ENCODE measurements at regions not wholly inside any gene's neighbourhood (a gene's known extent, or its start where the extent isn't known, plus 50 kb on each side); places are given as distances from the start of the nearest gene placed in this dataset.

- TF ChIP-seq, protein P1, sequence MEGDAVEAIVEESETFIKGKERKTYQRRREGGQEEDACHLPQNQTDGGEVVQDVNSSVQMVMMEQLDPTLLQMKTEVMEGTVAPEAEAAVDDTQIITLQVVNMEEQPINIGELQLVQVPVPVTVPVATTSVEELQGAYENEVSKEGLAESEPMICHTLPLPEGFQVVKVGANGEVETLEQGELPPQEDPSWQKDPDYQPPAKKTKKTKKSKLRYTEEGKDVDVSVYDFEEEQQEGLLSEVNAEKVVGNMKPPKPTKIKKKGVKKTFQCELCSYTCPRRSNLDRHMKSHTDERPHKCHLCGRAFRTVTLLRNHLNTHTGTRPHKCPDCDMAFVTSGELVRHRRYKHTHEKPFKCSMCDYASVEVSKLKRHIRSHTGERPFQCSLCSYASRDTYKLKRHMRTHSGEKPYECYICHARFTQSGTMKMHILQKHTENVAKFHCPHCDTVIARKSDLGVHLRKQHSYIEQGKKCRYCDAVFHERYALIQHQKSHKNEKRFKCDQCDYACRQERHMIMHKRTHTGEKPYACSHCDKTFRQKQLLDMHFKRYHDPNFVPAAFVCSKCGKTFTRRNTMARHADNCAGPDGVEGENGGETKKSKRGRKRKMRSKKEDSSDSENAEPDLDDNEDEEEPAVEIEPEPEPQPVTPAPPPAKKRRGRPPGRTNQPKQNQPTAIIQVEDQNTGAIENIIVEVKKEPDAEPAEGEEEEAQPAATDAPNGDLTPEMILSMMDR (IDR thresholded peaks at IDR 0.05), result no peak
- TF ChIP-seq POLR2AphosphoS5 (IDR thresholded peaks at IDR 0.05) (no peak), POLR2A (IDR thresholded peaks at IDR 0.05) (no peak)
Observed at GRCh38 chr1:148292915-148293314, 140.8 kb upstream of the NBPF11 start.

Data from breast epithelium (tissue), 3 donors.